IPS DF 6.9 (cell line): ENCODE measurements at regions not wholly inside any gene's neighbourhood (a gene's known extent, or its start where the extent isn't known, plus 50 kb on each side); places are given as distances from the start of the nearest gene placed in this dataset.

Experiments
- DNase-seq: peaks from one replicate; pipeline ENCODE4 v3.0.0-alpha.2; 2013; ENCODE audit warnings: low read depth, low spot score
- H3K27ac ChIP-seq: one replicate; pipeline ENCODE4 v1.5.1; 2013; ENCODE audit warnings: low read length, control low read depth
- H3K27me3 ChIP-seq: 2 replicates; pipeline ENCODE4 v1.6.1; 2013; ENCODE audit warnings: mild to moderate bottlenecking, low read length; ENCODE audit not compliant: control insufficient read depth, insufficient read depth
- H3K36me3 ChIP-seq: 2 replicates; pipeline ENCODE4 v1.6.1; 2013; ENCODE audit warnings: low read length; ENCODE audit not compliant: control insufficient read depth, insufficient read depth
- H3K4me1 ChIP-seq: 2 replicates; pipeline ENCODE4 v1.6.1; 2013; ENCODE audit warnings: low read length; ENCODE audit not compliant: control insufficient read depth, insufficient read depth
- H3K4me3 ChIP-seq: 2 replicates; pipeline ENCODE4 v1.5.1; 2013; ENCODE audit warnings: mild to moderate bottlenecking, low read length
- H3K9me3 ChIP-seq: 2 replicates; pipeline ENCODE4 v1.6.1; 2013; ENCODE audit warnings: low read length, inconsistent platforms; ENCODE audit not compliant: control insufficient read depth, insufficient read depth
- WGBS: extraction: QIAGEN DNeasy Blood & Tissue Kit; methylation state at CpG from one replicate; pipeline ENCODE4 v1.1.7; 2013; ENCODE audit warnings: mixed read lengths, missing lambda C conversion rate; ENCODE audit not compliant: insufficient read length, insufficient coverage; 5-methylcytosine and 5-hydroxymethylcytosine counted together

- Histone ChIP-seq H3K27me3 (no peaks in the 10 kb centered on the region), H3K9me3 (no peaks in the 10 kb centered on the region), H3K27ac (no peak overlapping the region), H3K4me3 (no peak overlapping the region), H3K4me1 (no peaks in the 10 kb centered on the region), H3K36me3 (no peaks in the 10 kb centered on the region)
- DNase-seq: no peak
- WGBS: no CpG with 5 or more reads among the region's 5 CpGs
These were observed 616.5 kb downstream of the SMARCA1 start for GRCh38 chrX:128906753-128907152.

GRCh38 chrX:128901018-128901417, 622.3 kb downstream of the SMARCA1 start:
- Histone ChIP-seq H3K9me3 (no peaks in the 10 kb centered on the region), H3K27ac (no peak overlapping the region), H3K36me3 (no peaks in the 10 kb centered on the region), H3K27me3 (no peaks in the 10 kb centered on the region), H3K4me1 (no peaks in the 10 kb centered on the region), H3K4me3 (no peak overlapping the region)
- no peak for DNase-seq
- no CpG with 5 or more reads among the region's 2 CpGs for WGBS

DNA sequence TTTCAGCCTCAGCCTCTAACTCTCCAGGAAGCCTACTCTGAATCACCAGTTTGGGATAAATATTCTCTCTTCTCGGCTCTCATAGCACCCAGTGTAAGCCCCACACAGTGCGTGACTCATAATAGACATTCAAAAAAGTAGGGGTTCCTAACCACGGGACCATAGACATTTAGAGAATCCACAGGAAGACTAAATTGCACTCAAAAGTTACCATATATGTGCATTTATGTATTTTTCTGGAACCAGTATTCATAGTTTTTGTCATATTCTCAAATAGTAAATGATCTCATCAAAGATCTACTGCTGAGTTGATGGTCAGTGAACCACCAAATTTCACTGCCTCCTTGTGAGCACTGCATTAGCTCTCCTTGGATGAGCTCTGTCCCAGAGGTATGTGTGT, 625.7 kb downstream of the SMARCA1 start:
- no peaks in the 10 kb centered on the region for H3K9me3 ChIP-seq
- WGBS: no CpG with 5 or more reads among the region's 3 CpGs
- DNase-seq: no peak
- no peaks in the 10 kb centered on the region for H3K27me3 ChIP-seq
- no peaks in the 10 kb centered on the region for H3K4me1 ChIP-seq
- H3K27ac ChIP-seq: no peak overlapping the region
- H3K36me3 ChIP-seq: no peaks in the 10 kb centered on the region
- no peak overlapping the region for H3K4me3 ChIP-seq

GRCh38 chrX:128891554-128891953, 631.7 kb downstream of the SMARCA1 start:
- Histone ChIP-seq H3K4me1 (no peaks in the 10 kb centered on the region), H3K27me3 (no peaks in the 10 kb centered on the region), H3K36me3 (no peaks in the 10 kb centered on the region), H3K27ac (no peak overlapping the region), H3K9me3 (no peaks in the 10 kb centered on the region), H3K4me3 (no peak overlapping the region)
- DNase-seq: no peak
- 100% methylated on average over 3 of the region's 7 CpGs for WGBS

DNA sequence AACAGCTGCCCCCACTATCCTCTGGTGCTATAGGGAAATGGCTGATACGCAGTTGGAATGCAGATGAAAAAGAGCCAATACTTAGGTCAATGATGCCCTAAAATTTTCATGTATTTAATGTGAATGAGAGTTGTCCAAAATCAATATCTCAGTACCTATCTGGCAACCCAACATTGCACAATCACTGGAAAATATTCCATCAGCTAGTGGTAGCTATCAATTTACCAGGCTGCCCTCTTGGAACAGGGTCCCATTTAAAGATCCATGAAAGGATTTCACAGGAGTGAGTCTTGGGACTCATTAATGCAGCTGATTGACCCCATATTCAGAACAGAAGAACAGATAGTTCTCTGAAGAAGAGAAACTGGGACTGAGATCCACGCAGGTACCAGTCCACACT, 638.9 kb downstream of the SMARCA1 start:
- H3K4me3 ChIP-seq: no peak overlapping the region
- WGBS: no CpG with 5 or more reads among the region's 2 CpGs
- H3K27ac ChIP-seq: no peak overlapping the region

DNA sequence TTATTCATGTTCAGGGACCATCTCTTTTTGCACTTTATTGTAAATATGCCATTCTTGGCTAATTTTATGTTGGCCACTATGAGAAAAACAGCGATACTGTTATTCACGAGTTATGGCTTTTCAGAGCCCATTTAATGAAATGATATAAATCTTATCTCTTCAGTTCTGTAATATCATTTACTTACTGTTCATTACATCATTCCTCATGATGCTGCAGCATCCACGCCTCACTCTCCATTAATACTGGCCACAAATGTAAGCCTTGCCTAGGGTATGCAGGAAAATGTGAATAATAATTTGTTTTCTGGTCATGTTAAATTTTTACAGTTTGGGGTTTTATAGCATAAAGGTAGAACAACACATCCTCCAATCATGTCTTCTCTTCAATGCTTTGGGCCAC, 639.6 kb downstream of the SMARCA1 start:
- Histone ChIP-seq H3K27ac (no peak overlapping the region), H3K4me3 (no peak overlapping the region), H3K36me3 (no peaks in the 10 kb centered on the region), H3K4me1 (no peaks in the 10 kb centered on the region), H3K9me3 (no peaks in the 10 kb centered on the region), H3K27me3 (no peaks in the 10 kb centered on the region)
- no CpG with 5 or more reads among the region's 3 CpGs for WGBS
- DNase-seq: no peak

More for the DNA sequence above, 638.9 kb downstream of the SMARCA1 start:
- Histone ChIP-seq H3K27me3 (no peaks in the 10 kb centered on the region), H3K4me1 (no peaks in the 10 kb centered on the region), H3K9me3 (no peaks in the 10 kb centered on the region), H3K36me3 (no peaks in the 10 kb centered on the region)
- no peak for DNase-seq

GRCh38 chrX:128870361-128870760, 652.9 kb downstream of the SMARCA1 start:
- no peak overlapping the region for H3K4me3 ChIP-seq
- DNase-seq: no peak
- no peaks in the 10 kb centered on the region for H3K36me3 ChIP-seq
- H3K27ac ChIP-seq: no peak overlapping the region
- H3K4me1 ChIP-seq: no peaks in the 10 kb centered on the region
- no peaks in the 10 kb centered on the region for H3K9me3 ChIP-seq
- no peaks in the 10 kb centered on the region for H3K27me3 ChIP-seq

GRCh38 chrX:128862557-128862956, 660.7 kb downstream of the SMARCA1 start:
- Histone ChIP-seq H3K27ac (no peak overlapping the region), H3K9me3 (no peaks in the 10 kb centered on the region), H3K4me1 (no peaks in the 10 kb centered on the region), H3K4me3 (no peak overlapping the region), H3K27me3 (no peaks in the 10 kb centered on the region), H3K36me3 (no peaks in the 10 kb centered on the region)
- WGBS: no CpG with 5 or more reads among the region's 2 CpGs
- DNase-seq: no peak

DNA sequence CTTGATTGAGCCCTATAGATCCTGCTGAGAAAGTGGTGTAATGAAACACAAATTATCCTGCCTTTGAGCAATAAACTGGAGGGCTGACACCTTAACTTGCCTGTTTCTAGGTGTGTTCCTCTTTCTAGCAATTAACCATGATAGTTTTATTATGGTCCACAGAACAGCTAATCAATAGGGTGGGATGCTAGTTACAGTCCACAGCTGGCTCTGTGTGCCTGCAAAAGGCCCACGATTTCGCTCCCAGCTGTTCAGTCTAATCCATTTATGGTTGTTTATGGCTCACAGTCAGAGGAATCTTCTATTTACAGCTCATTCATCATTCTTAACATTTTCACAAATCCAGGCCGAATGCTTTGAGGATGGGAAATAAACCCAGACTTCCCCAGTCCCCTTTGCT, 674.9 kb downstream of the SMARCA1 start:
- WGBS: no CpG with 5 or more reads among the region's 3 CpGs
- Histone ChIP-seq H3K27me3 (no peaks in the 10 kb centered on the region), H3K36me3 (no peaks in the 10 kb centered on the region), H3K9me3 (no peaks in the 10 kb centered on the region), H3K4me1 (no peaks in the 10 kb centered on the region), H3K27ac (no peak overlapping the region), H3K4me3 (no peak overlapping the region)
- DNase-seq: no peak

DNA sequence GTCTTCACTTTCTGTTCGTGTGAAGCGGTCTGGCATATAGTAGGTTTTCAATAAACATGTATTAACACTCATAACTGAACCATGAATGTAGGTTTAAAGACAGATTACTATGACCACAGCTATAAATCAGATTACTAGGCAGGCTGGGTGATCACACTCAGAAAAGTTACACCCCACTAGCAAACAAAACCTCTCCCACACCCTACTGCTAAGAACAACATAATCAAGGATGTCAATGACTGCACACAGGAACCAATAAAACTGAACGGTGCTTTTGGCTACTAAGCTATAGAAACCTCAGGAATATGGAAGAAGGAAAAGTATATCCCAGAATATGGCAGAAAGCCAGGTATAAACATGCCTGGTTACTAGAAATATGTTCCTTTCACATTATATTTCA, 676.9 kb downstream of the SMARCA1 start:
- Histone ChIP-seq H3K27me3 (no peaks in the 10 kb centered on the region), H3K27ac (no peak overlapping the region), H3K4me3 (no peak overlapping the region), H3K4me1 (no peaks in the 10 kb centered on the region), H3K36me3 (no peaks in the 10 kb centered on the region), H3K9me3 (no peaks in the 10 kb centered on the region)
- no CpG with 5 or more reads among the region's 3 CpGs for WGBS
- no peak for DNase-seq

GRCh38 chrX:128818690-128819089, 704.6 kb downstream of the SMARCA1 start:
- no peak for DNase-seq
- H3K27me3 ChIP-seq: no peaks in the 10 kb centered on the region
- H3K27ac ChIP-seq: no peak overlapping the region
- no CpG with 5 or more reads among the region's 5 CpGs for WGBS
- H3K4me1 ChIP-seq: no peaks in the 10 kb centered on the region
- no peak overlapping the region for H3K4me3 ChIP-seq
- H3K36me3 ChIP-seq: no peaks in the 10 kb centered on the region
- H3K9me3 ChIP-seq: no peaks in the 10 kb centered on the region
